ENCODE measurements at regions not wholly inside any gene's neighbourhood (a gene's known extent, or its start where the extent isn't known, plus 50 kb on each side); places are given as distances from the start of the nearest gene placed in this dataset.

GRCh38 chr3:6526861-6527260, 334.1 kb upstream of the GRM7 start (continued):
- TF ChIP-seq FIP1L1 (IDR thresholded peaks at IDR 0.05; ENCODE audit: low read depth, low read length, poor library complexity, severe bottlenecking) = no peak
- no peak for TF ChIP-seq MITF (IDR thresholded peaks at IDR 0.05)
- TF ChIP-seq CAMTA2 (CRISPR knock-in tag; conservative IDR thresholded peaks at IDR 0.05) = no peak

GRCh38 chr3:6528951-6529350, 332.0 kb upstream of the GRM7 start:
- no peak for DNase-seq (ENCODE audit: extremely low read depth in 1 of 4, low spot score in 3 of 4)
- H3K36me3 ChIP-seq (ENCODE audit: control insufficient read depth, insufficient read depth, low read length) = peaks cover 46% of the 10 kb centered on the region
- peaks cover 0 to 5% of the 10 kb centered on the region in 2 experiments; a peak in 2 of 5 replicates for H3K4me1 ChIP-seq (replicated peaks in 1 of 2; ENCODE audit: control insufficient read depth in 2 of 2, insufficient read depth in 2 of 2, low read length in 2 of 2)
- no peak overlapping the region for H3K4me3 ChIP-seq
- H3K27ac ChIP-seq (ENCODE audit: extremely low read depth, low read depth, low read length) = no peak overlapping the region
- H2AFZ ChIP-seq (ENCODE audit: low read depth, low read length) = no peak overlapping the region
- no TSS peak for BruUV-seq (replicated peaks)
- POLR2A ChIA-PET = no interaction called here
- no peaks in the 10 kb centered on the region for H3K27me3 ChIP-seq (ENCODE audit: control insufficient read depth in 2 of 2, insufficient read depth in 2 of 2, low read length in 2 of 2)
- intact Hi-C loops (cut with micrococcal nuclease) (no loop called here), in situ Hi-C loops (cut with MboI) (no loop called here)
- H3K9me3 ChIP-seq (replicated peaks; ENCODE audit: control insufficient read depth, insufficient read depth, low read depth, low read length) = no peaks in the 10 kb centered on the region
- no peaks in the 10 kb centered on the region for H3K9me1 ChIP-seq (ENCODE audit: control insufficient read depth, insufficient read depth, low read length)
- FAIRE-seq = no peak
- no peak overlapping the region for H3K9ac ChIP-seq (ENCODE audit: insufficient read depth in 1 of 2, low read depth in 2 of 2, low read length in 2 of 2)
- H4K20me1 ChIP-seq (replicated peaks; ENCODE audit: control insufficient read depth, insufficient read depth, low read length) = no peaks in the 10 kb centered on the region; the same call in 1 of the 2 replicates
- no peak for ATAC-seq
- CTCF ChIA-PET (ENCODE audit: low intra/inter-chr PET ratio) = no interaction called here
- peaks cover 98% of the 10 kb centered on the region for H3K79me2 ChIP-seq (ENCODE audit: control insufficient read depth, insufficient read depth, low read length)
- H3K4me2 ChIP-seq (ENCODE audit: insufficient read depth, low read length) = no peak overlapping the region
- no peak for TF ChIP-seq ZBTB26 (CRISPR knock-in tag; IDR thresholded peaks at IDR 0.05)
- no peak for TF ChIP-seq SREBF2 (CRISPR knock-in tag; IDR thresholded peaks at IDR 0.05)
- no peak for TF ChIP-seq ZNF239 (CRISPR knock-in tag; IDR thresholded peaks at IDR 0.05)
- TF ChIP-seq RBBP5 (IDR thresholded peaks at IDR 0.05; ENCODE audit: borderline replicate concordance, insufficient read depth, low read length, poor library complexity, severe bottlenecking) = no peak
- TF ChIP-seq CCAR2 (IDR thresholded peaks at IDR 0.05; ENCODE audit: low read depth, low read length) = no peak
- no peak for TF ChIP-seq ZBTB9 (CRISPR knock-in tag; IDR thresholded peaks at IDR 0.05)
- TF ChIP-seq MAFG (tag; conservative IDR thresholded peaks at IDR 0.05) = no peak
- TF ChIP-seq TEAD1 (CRISPR knock-in tag; IDR thresholded peaks at IDR 0.05) = no peak
- no peak for TF ChIP-seq RAD51 (IDR thresholded peaks at IDR 0.05; ENCODE audit: borderline replicate concordance, low read depth)
- TF ChIP-seq RBM39 (optimal IDR thresholded peaks at IDR 0.05; ENCODE audit: low read depth, low read length) = no peak
- no peak for TF ChIP-seq HMG20A (CRISPR knock-in tag; conservative IDR thresholded peaks at IDR 0.05)
- TF ChIP-seq RBM15 (IDR thresholded peaks at IDR 0.05; ENCODE audit: insufficient read depth, low read length) = no peak
- TF ChIP-seq HDAC1 (IDR thresholded peaks at IDR 0.05) = no peak
- no peak for TF ChIP-seq ZBTB7A (IDR thresholded peaks at IDR 0.05; ENCODE audit: borderline replicate concordance, control insufficient read depth, low read depth, low read length)
- TF ChIP-seq ARNT (IDR thresholded peaks at IDR 0.05) = no peak
- no peak for TF ChIP-seq ZNF76 (CRISPR knock-in tag; IDR thresholded peaks at IDR 0.05; ENCODE audit: borderline replicate concordance)
